ENCODE measurements at regions not wholly inside any gene's neighbourhood (a gene's known extent, or its start where the extent isn't known, plus 50 kb on each side); places are given as distances from the start of the nearest gene placed in this dataset.

- no peaks in the 10 kb centered on the region for H3K27me3 ChIP-seq (ENCODE audit: insufficient read depth)
- 14% methylated on average over 1 of the region's 1 CpG for WGBS (ENCODE audit: low lambda C conversion rate)
- DNase-seq: no peak
- H3K4me1 ChIP-seq (ENCODE audit: control insufficient read depth in 1 of 2, insufficient read depth in 2 of 2, low read depth in 1 of 2, low read length in 1 of 2): no peaks in the 10 kb centered on the region
- H3K9me3 ChIP-seq: no peaks in the 10 kb centered on the region
- no peaks in the 10 kb centered on the region for H3K9me2 ChIP-seq
- ChIA-PET POLR2A (no interaction called here), CTCF (no interaction called here)
- no peak overlapping the region for H3K9ac ChIP-seq
- H3K79me2 ChIP-seq (ENCODE audit: insufficient read depth): no peaks in the 10 kb centered on the region
- H4K20me1 ChIP-seq (ENCODE audit: insufficient read depth): no peaks in the 10 kb centered on the region
- H2AFZ ChIP-seq (ENCODE audit: low read depth): no peak overlapping the region
- H3F3A ChIP-seq (replicated peaks; ENCODE audit: insufficient read depth): no peaks in the 10 kb centered on the region
- H3K4me3 ChIP-seq (ENCODE audit: low read depth in 2 of 2, low read length in 1 of 2): no peak overlapping the region
- TF ChIP-seq TAF1 (IDR thresholded peaks at IDR 0.05; ENCODE audit: borderline replicate concordance, low read depth, low read length) (no peak), CHD2 (IDR thresholded peaks at IDR 0.05; ENCODE audit: low read length, partially characterized antibody) (no peak), RCOR1 (IDR thresholded peaks at IDR 0.05; ENCODE audit: low read length) (no peak), RAD21 (IDR thresholded peaks at IDR 0.05; ENCODE audit: low read length) (no peak), NRF1 (IDR thresholded peaks at IDR 0.05; ENCODE audit: low read depth, low read length) (no peak), NFIC (IDR thresholded peaks at IDR 0.05; ENCODE audit: borderline replicate concordance) (no peak), SMC3 (IDR thresholded peaks at IDR 0.05; ENCODE audit: low read depth, low read length) (no peak), MAX (IDR thresholded peaks at IDR 0.05; ENCODE audit: low read depth) (no peak), EZH2phosphoT487 (IDR thresholded peaks at IDR 0.05; ENCODE audit: borderline replicate concordance, low read depth) (no peak), PBX3 (IDR thresholded peaks at IDR 0.05) (no peak), FOXM1 (IDR thresholded peaks at IDR 0.05; ENCODE audit: low read depth) (no peak)
- TF ChIP-seq, protein P1, sequence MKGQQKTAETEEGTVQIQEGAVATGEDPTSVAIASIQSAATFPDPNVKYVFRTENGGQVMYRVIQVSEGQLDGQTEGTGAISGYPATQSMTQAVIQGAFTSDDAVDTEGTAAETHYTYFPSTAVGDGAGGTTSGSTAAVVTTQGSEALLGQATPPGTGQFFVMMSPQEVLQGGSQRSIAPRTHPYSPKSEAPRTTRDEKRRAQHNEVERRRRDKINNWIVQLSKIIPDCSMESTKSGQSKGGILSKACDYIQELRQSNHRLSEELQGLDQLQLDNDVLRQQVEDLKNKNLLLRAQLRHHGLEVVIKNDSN (IDR thresholded peaks at IDR 0.05; ENCODE audit: borderline replicate concordance, low read depth): no peak
- H3K27ac ChIP-seq (ENCODE audit: low read depth in 2 of 2, low read length in 1 of 2): no peak overlapping the region
- no peak overlapping the region for H3K4me2 ChIP-seq
- H3K36me3 ChIP-seq (replicated peaks in 1 of 2; ENCODE audit: control insufficient read depth in 1 of 2, insufficient read depth in 2 of 2, low read length in 1 of 2): no peaks in the 10 kb centered on the region
Observed at GRCh38 chr2:129205176-129205575, 774.3 kb upstream of the RAB6C start.

- H3K9me3 ChIP-seq: no peaks in the 10 kb centered on the region
- no peaks in the 10 kb centered on the region for H4K20me1 ChIP-seq (ENCODE audit: insufficient read depth)
- H3F3A ChIP-seq (replicated peaks; ENCODE audit: insufficient read depth): no peaks in the 10 kb centered on the region
- H3K27me3 ChIP-seq (ENCODE audit: insufficient read depth): no peaks in the 10 kb centered on the region
- no peaks in the 10 kb centered on the region for H3K79me2 ChIP-seq (ENCODE audit: insufficient read depth)
- 23% methylated on average over 5 of the region's 5 CpGs for WGBS (ENCODE audit: low lambda C conversion rate)
- H3K4me3 ChIP-seq (ENCODE audit: low read depth in 2 of 2, low read length in 1 of 2): no peak overlapping the region
- TF ChIP-seq FOXJ3 (CRISPR knock-in tag; IDR thresholded peaks at IDR 0.05) (no peak), NFIC (IDR thresholded peaks at IDR 0.05; ENCODE audit: borderline replicate concordance) (no peak), SIN3A (IDR thresholded peaks at IDR 0.05; ENCODE audit: borderline replicate concordance, low read depth, low read length) (no peak), MAX (IDR thresholded peaks at IDR 0.05; ENCODE audit: low read depth) (no peak)
- H3K36me3 ChIP-seq (replicated peaks in 1 of 2; ENCODE audit: control insufficient read depth in 1 of 2, insufficient read depth in 2 of 2, low read length in 1 of 2): no peaks in the 10 kb centered on the region
- no peak for DNase-seq
- no peak overlapping the region for H3K4me2 ChIP-seq
- H3K4me1 ChIP-seq (ENCODE audit: control insufficient read depth in 1 of 2, insufficient read depth in 2 of 2, low read depth in 1 of 2, low read length in 1 of 2): no peaks in the 10 kb centered on the region
- ChIA-PET CTCF (no interaction called here), POLR2A (no interaction called here)
- no peak overlapping the region for H3K27ac ChIP-seq (ENCODE audit: low read depth in 2 of 2, low read length in 1 of 2)
- H2AFZ ChIP-seq (ENCODE audit: low read depth): no peak overlapping the region
- H3K9me2 ChIP-seq: no peaks in the 10 kb centered on the region
- no peak overlapping the region for H3K9ac ChIP-seq
Observed at GRCh38 chr2:129205766-129206165, 773.7 kb upstream of the RAB6C start.

All from SK-N-SH (cell line).